ENCODE measurements at regions not wholly inside any gene's neighbourhood (a gene's known extent, or its start where the extent isn't known, plus 50 kb on each side); places are given as distances from the start of the nearest gene placed in this dataset.

DNA sequence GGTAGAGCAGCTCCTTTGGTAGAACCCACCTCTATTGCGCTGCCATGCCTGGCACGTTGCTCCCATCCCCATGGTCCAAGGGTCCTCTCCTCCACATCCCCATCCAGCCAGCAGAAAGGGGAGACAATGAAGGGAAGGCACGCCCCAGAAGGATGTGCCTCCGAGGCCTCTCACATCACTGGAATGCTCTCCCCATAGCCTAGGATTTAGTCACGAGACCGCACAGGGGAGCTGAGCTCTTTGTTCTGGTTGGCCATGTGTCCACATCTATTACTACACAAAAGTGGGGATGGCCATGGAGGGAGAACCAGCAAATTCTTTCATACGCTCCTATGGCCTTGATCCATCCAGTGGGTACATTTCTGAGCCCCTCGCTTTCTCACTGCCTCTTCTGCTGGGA is 60.5 kb upstream of the SALL4 start:
- TF ChIP-seq POLR2AphosphoS5 (IDR thresholded peaks at IDR 0.05) = no peak
- TF ChIP-seq, protein P1, sequence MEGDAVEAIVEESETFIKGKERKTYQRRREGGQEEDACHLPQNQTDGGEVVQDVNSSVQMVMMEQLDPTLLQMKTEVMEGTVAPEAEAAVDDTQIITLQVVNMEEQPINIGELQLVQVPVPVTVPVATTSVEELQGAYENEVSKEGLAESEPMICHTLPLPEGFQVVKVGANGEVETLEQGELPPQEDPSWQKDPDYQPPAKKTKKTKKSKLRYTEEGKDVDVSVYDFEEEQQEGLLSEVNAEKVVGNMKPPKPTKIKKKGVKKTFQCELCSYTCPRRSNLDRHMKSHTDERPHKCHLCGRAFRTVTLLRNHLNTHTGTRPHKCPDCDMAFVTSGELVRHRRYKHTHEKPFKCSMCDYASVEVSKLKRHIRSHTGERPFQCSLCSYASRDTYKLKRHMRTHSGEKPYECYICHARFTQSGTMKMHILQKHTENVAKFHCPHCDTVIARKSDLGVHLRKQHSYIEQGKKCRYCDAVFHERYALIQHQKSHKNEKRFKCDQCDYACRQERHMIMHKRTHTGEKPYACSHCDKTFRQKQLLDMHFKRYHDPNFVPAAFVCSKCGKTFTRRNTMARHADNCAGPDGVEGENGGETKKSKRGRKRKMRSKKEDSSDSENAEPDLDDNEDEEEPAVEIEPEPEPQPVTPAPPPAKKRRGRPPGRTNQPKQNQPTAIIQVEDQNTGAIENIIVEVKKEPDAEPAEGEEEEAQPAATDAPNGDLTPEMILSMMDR (IDR thresholded peaks at IDR 0.05) = no peak
